ENCODE measurements at regions not wholly inside any gene's neighbourhood (a gene's known extent, or its start where the extent isn't known, plus 50 kb on each side); places are given as distances from the start of the nearest gene placed in this dataset.

GRCh38 chr4:36508394-36508793 is 227.0 kb downstream of the DTHD1 start:
- BruUV-seq (replicated peaks), result no TSS peak
- Histone ChIP-seq H3K4me3 (ENCODE audit: low read depth, low read length) (no peak overlapping the region), H3K4me1 (no peaks in the 10 kb centered on the region), H3K27me3 (replicated peaks; ENCODE audit: control insufficient read depth, insufficient read depth, low read length) (no peaks in the 10 kb centered on the region), H3K9me3 (no peaks in the 10 kb centered on the region), H3K36me3 (ENCODE audit: control insufficient read depth, insufficient read depth, low read length) (no peaks in the 10 kb centered on the region)
- no peak for TF ChIP-seq CTCF (IDR thresholded peaks at IDR 0.05; ENCODE audit: insufficient read depth in 1 of 2, low read depth in 1 of 2, low read length in 1 of 2, severe bottlenecking in 1 of 2, unreplicated experiment in 1 of 2)
- no peak overlapping the region for H3K4me3 Mint-ChIP-seq (ENCODE audit: unreplicated experiment)
- no peaks in the 10 kb centered on the region for H3K4me1 Mint-ChIP-seq (ENCODE audit: low read depth, unreplicated experiment)
- intact Hi-C loops (cut with micrococcal nuclease; ENCODE audit: unreplicated experiment), result no loop called here
- DNase-seq, result no peak
- H3K36me3 Mint-ChIP-seq (ENCODE audit: insufficient read depth, unreplicated experiment), result no peaks in the 10 kb centered on the region
- POLR2A ChIA-PET, result no interaction called here
- H3K9me3 Mint-ChIP-seq (ENCODE audit: unreplicated experiment), result no peaks in the 10 kb centered on the region
- CTCF ChIA-PET, result no interaction called here
- no peak overlapping the region for H3K27ac Mint-ChIP-seq (ENCODE audit: unreplicated experiment)
- H3K27me3 Mint-ChIP-seq (ENCODE audit: insufficient read depth, unreplicated experiment), result no peaks in the 10 kb centered on the region

- H3K4me3 ChIP-seq (ENCODE audit: low read depth, low read length), result no peak overlapping the region
- H3K27me3 ChIP-seq (replicated peaks; ENCODE audit: control insufficient read depth, insufficient read depth, low read length), result no peaks in the 10 kb centered on the region
- no peaks in the 10 kb centered on the region for H3K4me1 ChIP-seq
- no peaks in the 10 kb centered on the region for H3K36me3 ChIP-seq (ENCODE audit: control insufficient read depth, insufficient read depth, low read length)
- ChIA-PET POLR2A (no interaction called here), CTCF (no interaction called here)
- H3K9me3 Mint-ChIP-seq (ENCODE audit: unreplicated experiment), result no peaks in the 10 kb centered on the region
- no peaks in the 10 kb centered on the region for H3K4me1 Mint-ChIP-seq (ENCODE audit: low read depth, unreplicated experiment)
- no peaks in the 10 kb centered on the region for H3K9me3 ChIP-seq
- no peak for TF ChIP-seq CTCF (IDR thresholded peaks at IDR 0.05; ENCODE audit: insufficient read depth in 1 of 2, low read depth in 1 of 2, low read length in 1 of 2, severe bottlenecking in 1 of 2, unreplicated experiment in 1 of 2)
- H3K27ac Mint-ChIP-seq (ENCODE audit: unreplicated experiment), result no peak overlapping the region
- H3K36me3 Mint-ChIP-seq (ENCODE audit: insufficient read depth, unreplicated experiment), result no peaks in the 10 kb centered on the region
- H3K27me3 Mint-ChIP-seq (ENCODE audit: insufficient read depth, unreplicated experiment), result no peaks in the 10 kb centered on the region
- no peak for DNase-seq
- H3K4me3 Mint-ChIP-seq (ENCODE audit: unreplicated experiment), result no peak overlapping the region
- no TSS peak for BruUV-seq (replicated peaks)
- intact Hi-C loops (cut with micrococcal nuclease; ENCODE audit: unreplicated experiment), result no loop called here
Observed at GRCh38 chr4:36509845-36510244, 228.4 kb downstream of the DTHD1 start.

GRCh38 chr4:36511785-36512184 is 230.4 kb downstream of the DTHD1 start:
- intact Hi-C loops (cut with micrococcal nuclease; ENCODE audit: unreplicated experiment), result no loop called here
- Histone ChIP-seq H3K36me3 (ENCODE audit: control insufficient read depth, insufficient read depth, low read length) (no peaks in the 10 kb centered on the region), H3K4me1 (no peaks in the 10 kb centered on the region), H3K27me3 (replicated peaks; ENCODE audit: control insufficient read depth, insufficient read depth, low read length) (no peaks in the 10 kb centered on the region), H3K9me3 (no peaks in the 10 kb centered on the region), H3K4me3 (ENCODE audit: low read depth, low read length) (no peak overlapping the region)
- no peak for TF ChIP-seq CTCF (IDR thresholded peaks at IDR 0.05; ENCODE audit: insufficient read depth in 1 of 2, low read depth in 1 of 2, low read length in 1 of 2, severe bottlenecking in 1 of 2, unreplicated experiment in 1 of 2)
- no TSS peak for BruUV-seq (replicated peaks)
- H3K4me1 Mint-ChIP-seq (ENCODE audit: low read depth, unreplicated experiment), result no peaks in the 10 kb centered on the region
- DNase-seq, result no peak
- H3K27ac Mint-ChIP-seq (ENCODE audit: unreplicated experiment), result no peak overlapping the region
- no peaks in the 10 kb centered on the region for H3K36me3 Mint-ChIP-seq (ENCODE audit: insufficient read depth, unreplicated experiment)
- ChIA-PET CTCF (no interaction called here), POLR2A (no interaction called here)
- H3K27me3 Mint-ChIP-seq (ENCODE audit: insufficient read depth, unreplicated experiment), result no peaks in the 10 kb centered on the region
- no peaks in the 10 kb centered on the region for H3K9me3 Mint-ChIP-seq (ENCODE audit: unreplicated experiment)
- no peak overlapping the region for H3K4me3 Mint-ChIP-seq (ENCODE audit: unreplicated experiment)

All from Caco-2 (cell line).